SU-DHL-6 (cell line): ENCODE measurements at regions not wholly inside any gene's neighbourhood (a gene's known extent, or its start where the extent isn't known, plus 50 kb on each side); places are given as distances from the start of the nearest gene placed in this dataset.
A peak's percentile ranks its signal among the peaks of the same experiment; 100 is the strongest.

Source experiments
- H2AFZ ChIP-seq: fragments of 200-600 bp; sonication (generic); 2 replicates; pipeline ENCODE4 v1.6.1; 2014; ENCODE audit warnings: low read depth, mild to moderate bottlenecking, moderate library complexity, mixed read lengths, antibody characterized with exemption, low read length; ENCODE audit not compliant: severe bottlenecking
- H3F3A ChIP-seq: fragments of 200-600 bp; shearing (Covaris generic); 2 replicates; pipeline ENCODE4 v1.6.0; 2016; ENCODE audit warnings: antibody characterized with exemption, mild to moderate bottlenecking; ENCODE audit not compliant: insufficient read depth
- H3K27ac ChIP-seq: fragments of 200-600 bp; sonication (generic); 2 replicates; pipeline ENCODE4 v1.5.1; 2016; ENCODE audit warnings: low read depth, mild to moderate bottlenecking, low read length, moderate library complexity, mixed read lengths
- H3K27me3 ChIP-seq: fragments of 200-600 bp; sonication (generic), shearing (Covaris generic); 2 replicates; pipeline ENCODE4 v1.6.0; 2014; ENCODE audit warnings: mild to moderate bottlenecking, low read length
- H3K36me3 ChIP-seq: fragments of 200-600 bp; sonication (generic); 2 replicates; pipeline ENCODE4 v1.6.1; 2014; ENCODE audit warnings: mild to moderate bottlenecking, low read length, mixed read lengths
- H3K4me2 ChIP-seq: fragments of 300-600, 200-600 bp; shearing (Covaris generic), sonication (generic); 2 replicates; pipeline ENCODE4 v1.6.0; 2014; ENCODE audit warnings: low read length, low read depth, mild to moderate bottlenecking; ENCODE audit not compliant: poor library complexity, severe bottlenecking
- H3K4me3 ChIP-seq: fragments of 200-600 bp; sonication (generic); 2 replicates; pipeline ENCODE4 v1.5.1; 2014; ENCODE audit warnings: antibody characterized with exemption, low read length, mild to moderate bottlenecking, mixed read lengths; ENCODE audit not compliant: insufficient read depth, poor library complexity, severe bottlenecking
- H3K79me2 ChIP-seq: fragments of 200-600 bp; sonication (generic); 2 replicates; pipeline ENCODE4 v1.6.1; 2014; ENCODE audit warnings: mild to moderate bottlenecking, low read length, moderate library complexity; ENCODE audit not compliant: insufficient read depth
- H3K9ac ChIP-seq: fragments of 200-600 bp; sonication (generic); 2 replicates; pipeline ENCODE4 v1.7.0; 2014; ENCODE audit warnings: mild to moderate bottlenecking, low read length
- H3K9me2 ChIP-seq: fragments of 200-600 bp; sonication (generic); replicated peaks from 2 replicates; pipeline ENCODE4 v1.6.1; 2014; ENCODE audit warnings: low read length; ENCODE audit not compliant: insufficient read depth
- H3K9me3 ChIP-seq: fragments of 200-600 bp; sonication (generic); 2 replicates; pipeline ENCODE4 v1.6.1; 2014; ENCODE audit warnings: low read length, mixed read lengths; ENCODE audit not compliant: insufficient read depth
- H4K20me1 ChIP-seq: fragments of 200-600 bp; sonication (generic); 2 replicates; pipeline ENCODE4 v1.6.1; 2014; ENCODE audit warnings: low read depth, mild to moderate bottlenecking, antibody characterized with exemption, low read length, moderate library complexity, mixed read lengths
- CTCF ChIP-seq: fragments of 200-600 bp; sonication (generic); IDR thresholded peaks from one replicate; pipeline ENCODE4 v1.5.1; 2017; ENCODE audit warnings: antibody characterized with exemption, mild to moderate bottlenecking, low read length, moderate library complexity; ENCODE audit not compliant: insufficient read depth, poor library complexity, severe bottlenecking
- EZH2phosphoT487 ChIP-seq: fragments of 200-600 bp; sonication (generic), shearing (Covaris generic); conservative IDR thresholded peaks from 2 replicates; pipeline ENCODE4 v1.6.1; 2018; ENCODE audit warnings: mild to moderate bottlenecking, antibody characterized with exemption, low read length, moderate library complexity, mixed read lengths

GRCh38 chr5:53425687-53426511 is 54.5 kb upstream of the FST start:
- Histone ChIP-seq H3K36me3 (no peaks in the 10 kb centered on the region), H4K20me1 (no peaks in the 10 kb centered on the region), H3K4me3 (no peak overlapping the region), H3K27ac (no peak overlapping the region), H3K9me2 (no peaks in the 10 kb centered on the region), H3K79me2 (no peaks in the 10 kb centered on the region), H3K27me3 (no peaks in the 10 kb centered on the region), H3K4me2 (no peak overlapping the region), H3K9me3 (no peaks in the 10 kb centered on the region), H2AFZ (no peak overlapping the region), H3K9ac (no peak overlapping the region), H3F3A (no peaks in the 10 kb centered on the region)
- TF ChIP-seq EZH2phosphoT487 (no peak), CTCF (peak; percentile 31)

GRCh38 chr5:53426512-53426830 is 54.0 kb upstream of the FST start:
- Histone ChIP-seq H4K20me1 (no peaks in the 10 kb centered on the region), H3K27ac (no peak overlapping the region), H3K79me2 (no peaks in the 10 kb centered on the region), H3K9me3 (no peaks in the 10 kb centered on the region), H3K27me3 (no peaks in the 10 kb centered on the region), H2AFZ (no peak overlapping the region), H3K4me3 (no peak overlapping the region), H3K9ac (no peak overlapping the region), H3F3A (no peaks in the 10 kb centered on the region), H3K4me2 (no peak overlapping the region), H3K9me2 (no peaks in the 10 kb centered on the region), H3K36me3 (no peaks in the 10 kb centered on the region)
- TF ChIP-seq CTCF (no peak), EZH2phosphoT487 (no peak)

- H3K9me3 ChIP-seq = no peaks in the 10 kb centered on the region
- H4K20me1 ChIP-seq = no peaks in the 10 kb centered on the region
- no peaks in the 10 kb centered on the region for H3K9me2 ChIP-seq
- H3F3A ChIP-seq = no peaks in the 10 kb centered on the region
- H3K36me3 ChIP-seq = no peaks in the 10 kb centered on the region
- no peaks in the 10 kb centered on the region for H3K79me2 ChIP-seq
- H2AFZ ChIP-seq = no peak overlapping the region
- no peaks in the 10 kb centered on the region for H3K27me3 ChIP-seq
- no peak overlapping the region for H3K9ac ChIP-seq
- H3K4me2 ChIP-seq = no peak overlapping the region
- no peak for TF ChIP-seq CTCF
- TF ChIP-seq EZH2phosphoT487 = no peak
- no peak overlapping the region for H3K27ac ChIP-seq
- no peak overlapping the region for H3K4me3 ChIP-seq
Observed at GRCh38 chr5:53426878-53427277, 53.6 kb upstream of the FST start.
